GM11168 (cell line): ENCODE measurements at regions not wholly inside any gene's neighbourhood (a gene's known extent, or its start where the extent isn't known, plus 50 kb on each side); places are given as distances from the start of the nearest gene placed in this dataset.
"Not testable (repeated sequence)": the region's sequence is repeated elsewhere in the genome, so short reads cannot be mapped to it uniquely, and the experiment has no call there.

Source experiments
- in situ Hi-C: fragments of 300-500 bp; cut with MboI; formaldehyde crosslinking; loops from one replicate; pipeline ENCODE4 v1.12.0; 2022; ENCODE audit warnings: low sequenced_read_pairs; ENCODE audit not compliant: unreplicated experiment

- in situ Hi-C loops = no loop called here
Measured at GRCh38 chr13:61898207-61898606, 482.6 kb upstream of the PCDH20 start.

- in situ Hi-C loops = no loop called here
Measured at GRCh38 chr13:61891401-61891800, 475.8 kb upstream of the PCDH20 start.

- in situ Hi-C loops = no loop called here
Measured at GRCh38 chr13:61884830-61885229, 469.2 kb upstream of the PCDH20 start.

- in situ Hi-C loops = no loop called here
Measured at GRCh38 chr13:61880578-61881283, 465.1 kb upstream of the PCDH20 start.

GRCh38 chr13:61878565-61878964, 462.9 kb upstream of the PCDH20 start:
- in situ Hi-C loops = not testable (repeated sequence)

- in situ Hi-C loops = no loop called here
Measured at GRCh38 chr13:61874970-61875579, 459.4 kb upstream of the PCDH20 start.

GRCh38 chr13:61873717-61874116, 458.1 kb upstream of the PCDH20 start:
- in situ Hi-C loops = no loop called here

GRCh38 chr13:61857198-61857597, 441.5 kb upstream of the PCDH20 start:
- in situ Hi-C loops = no loop called here

- in situ Hi-C loops = no loop called here
Measured at GRCh38 chr13:61852116-61852619, 436.5 kb upstream of the PCDH20 start.

- in situ Hi-C loops = no loop called here
Measured at GRCh38 chr13:61850794-61851193, 435.1 kb upstream of the PCDH20 start.

GRCh38 chr13:61838568-61838967, 422.9 kb upstream of the PCDH20 start:
- in situ Hi-C loops = no loop called here

GRCh38 chr13:61833228-61833627, 417.6 kb upstream of the PCDH20 start:
- in situ Hi-C loops = no loop called here

GRCh38 chr13:61831026-61831425, 415.4 kb upstream of the PCDH20 start:
- in situ Hi-C loops = no loop called here

GRCh38 chr13:61830475-61830874, 414.8 kb upstream of the PCDH20 start:
- in situ Hi-C loops = no loop called here

GRCh38 chr13:61824168-61824567, 408.5 kb upstream of the PCDH20 start:
- in situ Hi-C loops = no loop called here

GRCh38 chr13:61812286-61812685, 396.6 kb upstream of the PCDH20 start:
- in situ Hi-C loops = no loop called here

GRCh38 chr13:61810065-61810464, 394.4 kb upstream of the PCDH20 start:
- in situ Hi-C loops = no loop called here

GRCh38 chr13:61797397-61797796, 381.7 kb upstream of the PCDH20 start:
- in situ Hi-C loops = no loop called here

- in situ Hi-C loops = no loop called here
Measured at GRCh38 chr13:61795580-61795979, 379.9 kb upstream of the PCDH20 start.

- in situ Hi-C loops = no loop called here
Measured at GRCh38 chr13:61779456-61779855, 363.8 kb upstream of the PCDH20 start.

GRCh38 chr13:61778531-61778930, 362.9 kb upstream of the PCDH20 start:
- in situ Hi-C loops = no loop called here

GRCh38 chr13:61777899-61778298, 362.2 kb upstream of the PCDH20 start:
- in situ Hi-C loops = no loop called here
